ENCODE measurements at regions not wholly inside any gene's neighbourhood (a gene's known extent, or its start where the extent isn't known, plus 50 kb on each side); places are given as distances from the start of the nearest gene placed in this dataset.

- ChIA-PET POLR2A (interaction anchor here (0.6 kb wide), 1 partner anchor 359 kb away, joined by 3 read pairs; no protein-coding TSS in a partner anchor), CTCF (ENCODE audit: unreplicated experiment) (no interaction called here)
- Histone ChIP-seq H3K9me2 (ENCODE audit: insufficient read depth, low read length) (no peaks in the 10 kb centered on the region), H3K4me3 (ENCODE audit: low read depth, low read length, poor library complexity, severe bottlenecking) (no peak overlapping the region), H3K27ac (ENCODE audit: low read depth, low read length, poor library complexity, severe bottlenecking) (no peak overlapping the region), H3K9me3 (ENCODE audit: low read length) (no peaks in the 10 kb centered on the region), H2AFZ (ENCODE audit: low read length) (no peak overlapping the region), H3K79me2 (ENCODE audit: insufficient read depth, low read depth, low read length) (no peaks in the 10 kb centered on the region), H3K36me3 (ENCODE audit: insufficient read depth, low read length) (no peaks in the 10 kb centered on the region), H4K20me1 (ENCODE audit: insufficient read depth, low read length) (no peaks in the 10 kb centered on the region), H3K4me2 (ENCODE audit: low read length) (no peak overlapping the region), H3K4me1 (ENCODE audit: insufficient read depth, low read length, poor library complexity, severe bottlenecking) (no peaks in the 10 kb centered on the region)
- no peak for DNase-seq (ENCODE audit: low spot score)
- TF ChIP-seq EZH2phosphoT487 (IDR thresholded peaks at IDR 0.05; ENCODE audit: borderline replicate concordance, low read depth, low read length) (no peak), CTCF (conservative IDR thresholded peaks at IDR 0.05; ENCODE audit: low read length) (no peak)
- intact Hi-C loops (cut with micrococcal nuclease; ENCODE audit: unreplicated experiment): no loop called here
- no TSS peak for BruUV-seq (replicated peaks)
Measured at GRCh38 chr9:96075757-96076156, 200.3 kb downstream of the ERCC6L2 start.

- no peaks in the 10 kb centered on the region for H3K9me2 ChIP-seq (ENCODE audit: insufficient read depth, low read length)
- no peaks in the 10 kb centered on the region for H3K36me3 ChIP-seq (ENCODE audit: insufficient read depth, low read length)
- H3K27ac ChIP-seq (ENCODE audit: low read depth, low read length, poor library complexity, severe bottlenecking): no peak overlapping the region
- CTCF ChIA-PET (ENCODE audit: unreplicated experiment): no interaction called here
- no peak for DNase-seq (ENCODE audit: low spot score)
- H3K9me3 ChIP-seq (ENCODE audit: low read length): no peaks in the 10 kb centered on the region
- TF ChIP-seq CTCF (conservative IDR thresholded peaks at IDR 0.05; ENCODE audit: low read length): no peak
- TF ChIP-seq EZH2phosphoT487 (IDR thresholded peaks at IDR 0.05; ENCODE audit: borderline replicate concordance, low read depth, low read length): no peak
- no peak overlapping the region for H3K4me3 ChIP-seq (ENCODE audit: low read depth, low read length, poor library complexity, severe bottlenecking)
- POLR2A ChIA-PET: interaction anchor here (0.6 kb wide), 1 partner anchor 27 kb away, joined by 3 read pairs; no protein-coding TSS in a partner anchor
- H2AFZ ChIP-seq (ENCODE audit: low read length): no peak overlapping the region
- no peak overlapping the region for H3K4me2 ChIP-seq (ENCODE audit: low read length)
- intact Hi-C loops (cut with micrococcal nuclease; ENCODE audit: unreplicated experiment): no loop called here
- no TSS peak for BruUV-seq (replicated peaks)
- no peaks in the 10 kb centered on the region for H4K20me1 ChIP-seq (ENCODE audit: insufficient read depth, low read length)
- H3K79me2 ChIP-seq (ENCODE audit: insufficient read depth, low read depth, low read length): no peaks in the 10 kb centered on the region
- no peaks in the 10 kb centered on the region for H3K4me1 ChIP-seq (ENCODE audit: insufficient read depth, low read length, poor library complexity, severe bottlenecking)
Measured at GRCh38 chr9:96075111-96075510, 199.6 kb downstream of the ERCC6L2 start.

GRCh38 chr9:96073531-96074480 lies 198.3 kb downstream of the ERCC6L2 start:
- TF ChIP-seq EZH2phosphoT487 (IDR thresholded peaks at IDR 0.05; ENCODE audit: borderline replicate concordance, low read depth, low read length): no peak
- TF ChIP-seq CTCF (conservative IDR thresholded peaks at IDR 0.05; ENCODE audit: low read length): no peak
- Histone ChIP-seq H3K79me2 (ENCODE audit: insufficient read depth, low read depth, low read length) (no peaks in the 10 kb centered on the region), H3K9me2 (ENCODE audit: insufficient read depth, low read length) (no peaks in the 10 kb centered on the region), H3K9me3 (ENCODE audit: low read length) (no peaks in the 10 kb centered on the region), H3K4me2 (ENCODE audit: low read length) (no peak overlapping the region), H3K36me3 (ENCODE audit: insufficient read depth, low read length) (no peaks in the 10 kb centered on the region), H4K20me1 (ENCODE audit: insufficient read depth, low read length) (no peaks in the 10 kb centered on the region), H3K27ac (ENCODE audit: low read depth, low read length, poor library complexity, severe bottlenecking) (no peak overlapping the region), H2AFZ (ENCODE audit: low read length) (no peak overlapping the region), H3K4me1 (ENCODE audit: insufficient read depth, low read length, poor library complexity, severe bottlenecking) (no peaks in the 10 kb centered on the region), H3K4me3 (ENCODE audit: low read depth, low read length, poor library complexity, severe bottlenecking) (no peak overlapping the region)
- DNase-seq (ENCODE audit: low spot score): no peak
- intact Hi-C loops (cut with micrococcal nuclease; ENCODE audit: unreplicated experiment): no loop called here
- CTCF ChIA-PET (ENCODE audit: unreplicated experiment): interaction anchor here (0.6 kb wide), 1 partner anchor 1086 kb away, joined by 3 read pairs; no protein-coding TSS in a partner anchor
- no TSS peak for BruUV-seq (replicated peaks)
- POLR2A ChIA-PET: no interaction called here
